Activated T-cell treated with anti-CD3 and anti-CD28 coated beads for 4 hours (primary cell): ENCODE measurements at regions not wholly inside any gene's neighbourhood (a gene's known extent, or its start where the extent isn't known, plus 50 kb on each side); places are given as distances from the start of the nearest gene placed in this dataset.

Experiments used
- DNase-seq: peaks from one replicate; pipeline ENCODE4 v3.0.0-alpha.2; 2020

DNA sequence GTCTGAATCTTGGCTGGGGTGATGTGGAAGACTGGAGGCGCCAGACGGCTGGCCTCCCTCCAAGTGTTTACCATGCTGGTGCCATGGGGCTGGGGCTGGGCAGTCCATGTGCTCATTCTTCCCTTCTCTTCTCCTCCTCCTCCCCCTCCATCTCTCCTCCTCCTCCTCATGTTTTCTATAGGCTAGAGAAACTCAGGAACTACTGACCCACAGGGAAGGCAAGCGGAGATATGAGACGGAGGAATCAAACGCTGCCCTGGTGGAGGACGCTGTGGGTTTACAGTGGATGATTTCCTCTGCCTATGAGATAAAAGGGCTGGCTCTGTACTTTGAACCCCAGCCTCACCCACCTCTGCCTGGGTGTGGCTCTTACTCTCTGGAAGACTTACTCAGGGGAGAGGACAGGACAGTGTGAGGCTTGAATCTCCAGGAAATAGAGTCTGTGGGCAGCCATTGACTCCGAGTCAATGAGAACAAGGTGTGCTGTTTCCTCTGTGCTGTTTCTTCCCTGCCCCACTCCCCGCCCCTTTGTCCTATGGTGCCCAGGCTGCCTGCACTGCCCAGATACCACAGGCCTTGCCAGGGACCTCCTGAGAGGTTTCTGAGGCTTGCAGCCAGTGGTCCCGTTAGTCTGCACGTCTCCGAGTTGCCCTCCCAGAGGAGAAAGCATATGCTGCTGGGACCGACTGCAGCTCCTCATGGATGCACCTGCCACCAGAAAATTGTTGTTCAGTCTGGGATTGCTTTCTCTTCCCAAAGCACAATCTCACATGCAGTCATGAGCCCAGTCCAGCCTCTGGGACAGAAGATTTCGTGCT lies 132.6 kb upstream of the ARHGAP5 start:
- DNase-seq: no peak

DNA sequence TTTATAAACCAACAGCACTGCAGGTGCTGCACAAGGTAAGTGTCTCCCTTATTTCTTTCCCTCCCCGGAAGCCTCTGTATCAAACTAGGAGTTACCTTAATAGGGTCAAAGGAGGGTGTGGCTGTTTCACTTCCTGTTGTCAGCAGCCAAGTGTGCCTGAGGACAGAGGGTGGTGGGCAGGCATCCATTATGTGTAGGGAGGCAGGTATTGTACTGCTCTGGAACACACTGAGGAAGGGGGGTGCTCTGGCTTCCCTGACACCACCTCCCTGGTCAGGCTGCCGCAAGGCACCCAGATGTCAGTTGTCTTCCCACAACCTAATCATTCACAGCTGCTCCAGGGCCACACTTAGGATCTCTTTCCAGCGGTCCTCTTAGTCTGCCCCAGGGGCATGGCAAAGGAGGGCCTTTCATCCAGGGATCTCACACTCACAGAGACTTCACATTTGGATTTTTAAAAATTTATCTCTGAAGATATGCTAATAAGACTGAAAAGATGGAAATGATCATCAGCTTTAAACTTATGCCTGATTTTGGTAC lies 132.0 kb upstream of the ARHGAP5 start:
- no peak for DNase-seq

DNA sequence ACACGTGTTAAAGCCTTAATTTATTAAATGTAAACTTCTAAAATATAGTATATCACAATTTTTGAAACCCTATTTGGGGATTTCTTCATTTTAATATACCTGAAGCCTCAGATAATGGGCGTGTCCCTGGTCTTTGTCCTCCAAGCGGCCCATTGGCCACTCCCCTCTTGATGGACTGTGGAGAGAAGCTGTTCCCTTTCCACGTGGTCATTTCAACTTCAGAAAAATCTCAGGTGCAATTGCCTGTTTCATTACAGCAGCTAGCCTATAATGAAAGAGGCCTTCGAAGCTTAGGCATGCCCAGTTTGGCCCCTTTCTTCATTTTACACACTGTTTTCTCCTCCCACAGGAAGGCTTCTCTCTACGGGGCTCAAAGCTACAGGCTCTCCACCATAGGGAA lies 131.4 kb upstream of the ARHGAP5 start:
- DNase-seq: no peak

DNA sequence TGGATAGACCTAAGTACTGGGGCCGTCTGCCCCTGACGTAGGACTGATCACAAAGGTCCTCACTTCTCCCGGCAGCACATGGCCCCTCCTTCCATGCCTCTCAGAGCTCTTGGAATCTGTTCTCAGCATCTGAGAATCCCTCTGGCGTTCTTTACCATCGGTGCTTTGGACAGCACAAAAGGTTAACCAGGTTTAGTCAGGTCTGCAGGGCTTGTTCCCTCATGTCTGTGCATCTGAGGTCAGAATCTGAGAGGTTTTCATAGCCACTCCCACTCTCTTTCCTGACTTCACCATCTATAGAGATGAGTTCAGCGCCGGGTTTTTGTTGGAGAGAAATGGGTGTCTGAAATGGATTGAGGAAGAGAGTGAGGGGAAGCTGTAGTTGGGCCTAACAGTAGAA lies 130.0 kb upstream of the ARHGAP5 start:
- DNase-seq: no peak

DNA sequence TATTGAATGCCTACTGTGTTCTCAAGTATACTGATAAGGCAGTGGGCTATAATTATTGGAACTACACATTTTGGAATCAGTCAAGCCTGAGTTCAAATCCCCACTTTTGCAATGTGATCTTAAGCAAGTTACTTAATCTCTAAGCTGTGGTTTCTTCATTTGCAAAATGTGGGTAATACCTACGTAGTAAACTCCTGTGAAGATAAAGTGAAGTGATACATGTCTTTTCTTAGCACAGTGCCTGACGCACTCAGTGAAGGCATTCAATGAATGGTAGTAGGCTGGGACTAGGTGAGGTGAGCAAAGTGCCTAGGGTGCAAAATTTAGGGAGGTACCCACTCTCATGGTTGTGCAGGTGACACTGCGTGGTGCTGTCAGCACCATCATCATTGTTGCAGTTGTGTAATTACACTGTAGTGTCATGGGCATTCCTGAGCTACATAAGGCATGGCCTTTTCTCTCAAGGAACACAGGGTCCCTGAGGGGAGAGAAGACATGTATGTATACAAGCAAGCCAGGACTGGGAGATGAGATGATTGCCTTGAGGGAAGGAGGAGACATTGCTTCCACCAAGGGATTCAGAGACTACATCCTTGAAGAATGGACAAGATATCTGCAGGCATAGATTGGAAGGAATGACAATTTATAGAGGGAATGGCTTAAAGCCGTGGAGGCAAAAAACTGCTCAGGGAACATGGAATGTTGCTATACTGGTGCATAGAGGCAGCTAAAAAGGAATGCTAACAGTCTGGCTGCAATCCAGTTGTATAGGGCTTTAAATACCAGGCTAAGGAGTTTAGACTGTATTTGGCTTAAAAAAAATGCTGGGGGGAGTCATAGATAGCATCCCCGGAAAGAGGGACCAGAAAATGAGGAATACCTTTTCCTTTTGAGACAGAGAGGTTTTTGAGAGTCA lies 129.2 kb upstream of the ARHGAP5 start:
- DNase-seq: no peak

DNA sequence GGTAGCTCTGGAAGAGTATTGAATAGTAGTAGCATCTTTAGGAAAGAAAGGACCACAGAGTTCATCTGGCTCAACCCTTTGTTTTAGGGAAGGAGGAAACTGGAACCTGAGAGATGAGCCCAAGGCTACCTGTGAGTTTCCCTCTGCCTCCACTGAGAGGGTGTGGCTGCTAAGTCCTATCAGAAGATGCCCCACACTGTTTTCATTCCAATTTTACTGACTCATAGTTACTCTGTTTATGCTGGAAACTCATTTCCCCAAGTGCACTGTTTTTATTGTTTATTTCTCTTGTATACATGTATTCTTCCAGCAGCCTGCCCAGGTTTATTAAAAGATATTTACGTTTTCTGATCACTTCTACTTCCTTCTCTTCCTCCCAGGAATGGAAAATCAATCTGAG lies 127.4 kb upstream of the ARHGAP5 start:
- no peak for DNase-seq

DNA sequence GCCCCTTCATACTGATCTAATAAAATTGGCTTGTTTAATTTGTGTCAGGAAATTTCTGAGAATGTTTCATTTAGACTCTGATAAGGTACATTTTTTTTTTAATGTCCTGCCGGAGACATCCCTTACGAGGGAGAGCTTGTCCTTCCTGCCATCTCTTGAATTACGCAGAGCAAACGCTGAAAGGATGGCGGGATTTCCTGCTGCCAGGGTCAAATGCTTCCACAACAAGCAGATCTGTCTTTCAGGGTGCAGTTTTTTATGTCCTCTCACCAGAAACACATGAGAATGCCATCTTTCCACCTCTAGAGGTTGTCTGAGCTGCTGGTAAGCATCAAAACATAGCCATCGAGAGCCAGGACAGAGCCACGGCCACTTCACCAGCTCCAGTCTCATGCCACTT lies 126.8 kb upstream of the ARHGAP5 start:
- no peak for DNase-seq

DNA sequence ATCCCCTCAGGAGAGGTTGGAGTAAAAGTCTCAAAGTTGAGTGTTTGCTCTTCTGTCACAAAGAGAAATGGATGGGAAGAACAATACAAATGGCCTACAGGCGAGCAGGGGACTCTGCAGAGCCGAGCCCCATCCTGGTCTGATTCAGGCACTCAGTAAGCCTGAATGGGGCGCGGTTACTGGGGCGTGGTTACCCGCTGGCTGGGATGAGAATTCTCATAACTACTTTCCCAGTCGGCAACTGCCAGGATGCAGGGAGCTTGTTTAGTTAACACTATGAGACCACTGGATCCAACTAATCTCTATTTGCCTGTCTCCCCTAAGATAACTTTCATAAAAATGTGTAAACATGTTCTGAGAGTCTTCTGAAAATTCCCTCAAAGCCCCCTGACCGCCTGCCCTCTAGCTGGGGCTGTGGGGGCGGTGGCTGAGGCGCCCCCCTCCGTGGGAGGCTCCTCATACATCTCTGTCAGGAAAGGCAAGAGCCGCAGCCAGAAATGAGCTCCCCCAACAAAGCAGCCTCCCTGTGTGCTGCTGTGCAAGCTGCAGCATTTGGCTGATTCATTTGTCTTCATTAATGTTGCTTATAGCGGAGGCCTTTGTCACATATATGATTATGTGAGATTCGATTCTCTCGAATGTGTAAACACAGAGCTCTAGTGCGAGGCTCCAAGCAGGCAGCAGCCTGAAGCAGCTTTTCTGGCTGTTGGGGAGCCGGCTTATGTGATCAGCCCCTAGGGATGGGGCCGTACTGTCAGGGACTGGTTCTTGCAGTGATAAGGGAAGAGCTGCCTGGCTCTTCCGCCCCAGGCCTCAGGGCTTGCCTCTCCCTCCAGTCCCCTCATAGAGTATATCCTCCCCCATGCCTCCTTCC lies 126.1 kb upstream of the ARHGAP5 start:
- DNase-seq: no peak

DNA sequence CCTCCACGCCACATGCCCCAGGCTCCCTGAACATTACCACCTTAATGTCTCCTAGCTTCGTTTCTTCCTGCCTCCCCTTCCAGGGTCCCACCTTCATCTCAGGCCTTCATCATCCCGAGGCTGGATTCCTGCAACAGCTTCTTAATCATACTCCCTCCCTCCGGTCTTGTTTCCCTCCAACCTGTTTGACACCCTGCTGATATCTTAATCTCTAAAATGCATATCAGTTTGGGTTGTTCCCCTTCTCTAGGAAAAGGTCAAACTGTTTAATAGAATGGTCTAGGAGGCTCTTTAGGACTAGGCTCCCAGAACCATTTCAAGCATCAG lies 125.5 kb upstream of the ARHGAP5 start:
- DNase-seq: no peak

DNA sequence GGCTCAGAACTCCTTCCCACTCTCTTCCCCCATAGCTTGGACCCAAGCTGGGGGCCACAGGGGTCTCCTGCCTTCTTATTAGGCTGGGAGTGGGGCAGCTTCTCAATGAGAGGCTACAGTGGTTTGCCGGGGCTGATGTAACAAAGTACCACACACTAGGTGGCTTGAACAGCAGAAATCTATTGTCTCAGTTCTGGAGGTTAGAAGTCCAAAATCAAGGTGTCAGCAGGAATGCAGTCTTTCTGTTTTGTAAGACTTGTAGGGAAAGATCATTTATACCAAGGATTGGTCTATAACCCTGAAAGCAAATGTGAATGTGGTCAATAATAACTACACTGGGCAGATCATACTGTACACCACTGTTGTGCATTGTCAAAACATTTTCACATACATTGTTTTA lies 124.5 kb upstream of the ARHGAP5 start:
- no peak for DNase-seq

DNA sequence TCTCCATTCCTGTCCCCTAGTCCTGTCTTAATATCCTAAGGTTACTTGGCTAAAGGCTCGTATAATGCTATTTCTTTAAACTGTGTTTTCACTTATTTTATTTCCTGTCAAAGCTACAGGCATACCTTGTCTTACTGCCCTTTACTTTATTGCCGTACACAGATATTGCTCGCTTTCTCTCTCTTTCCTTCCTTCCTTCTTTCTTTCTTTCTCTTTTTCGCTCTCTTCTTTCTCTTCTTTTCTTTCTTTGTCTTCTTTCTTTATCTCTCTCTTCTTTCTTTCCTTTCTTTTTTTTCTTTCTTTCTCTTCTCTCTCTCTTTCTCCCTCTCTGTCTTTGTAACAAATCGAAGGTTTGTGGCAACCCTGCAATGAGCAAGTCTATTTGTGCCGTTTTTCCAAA lies 123.9 kb upstream of the ARHGAP5 start:
- DNase-seq: no peak

DNA sequence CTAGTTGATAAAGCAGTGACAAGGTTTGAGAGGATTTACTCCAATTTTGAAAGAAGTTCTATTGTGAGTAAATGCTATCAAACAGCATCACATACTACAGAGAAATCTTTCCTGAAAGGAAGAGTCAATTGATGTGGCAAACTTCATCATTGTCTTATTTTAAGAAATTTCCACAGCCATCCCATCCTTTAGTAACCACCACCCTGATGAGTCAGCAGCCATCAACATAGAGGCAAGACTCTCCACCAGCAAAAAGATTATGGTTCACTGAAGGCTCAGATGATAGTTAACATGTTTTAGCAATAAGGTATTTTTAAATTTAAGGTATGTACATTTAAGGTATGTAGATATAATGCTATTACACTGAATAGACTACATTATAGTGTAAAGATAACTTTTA lies 122.1 kb upstream of the ARHGAP5 start:
- DNase-seq: no peak

DNA sequence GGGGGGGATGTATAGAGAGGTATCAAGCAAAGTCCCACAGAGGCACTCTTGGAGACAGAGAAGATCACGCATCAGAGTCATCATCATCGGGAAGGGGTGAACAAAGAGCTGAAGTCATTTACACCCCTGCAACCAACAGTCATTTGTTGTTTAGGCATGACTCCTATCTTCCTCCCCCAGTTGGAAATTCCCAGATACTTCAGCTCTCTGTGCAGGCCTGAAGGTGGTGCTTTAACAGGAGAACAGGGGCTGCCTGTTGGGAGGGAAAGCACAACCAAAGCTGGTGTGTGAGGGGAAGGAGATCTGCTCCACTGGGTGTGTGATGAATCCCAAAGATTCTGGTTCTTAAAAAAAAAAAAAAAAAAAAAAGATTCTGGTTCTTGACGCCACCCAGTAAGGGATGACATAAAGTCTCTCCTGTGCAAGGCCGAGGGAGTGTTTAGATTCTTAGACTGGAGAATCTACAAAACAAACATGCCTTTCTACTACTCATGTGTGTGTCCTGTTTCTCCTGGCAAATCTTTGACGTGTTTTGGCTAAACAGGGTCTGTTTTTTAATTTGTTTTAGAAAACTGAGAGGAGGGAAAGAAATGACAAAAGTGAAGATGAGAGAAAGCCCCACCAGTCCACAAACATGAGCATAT lies 121.0 kb upstream of the ARHGAP5 start:
- no peak for DNase-seq

DNA sequence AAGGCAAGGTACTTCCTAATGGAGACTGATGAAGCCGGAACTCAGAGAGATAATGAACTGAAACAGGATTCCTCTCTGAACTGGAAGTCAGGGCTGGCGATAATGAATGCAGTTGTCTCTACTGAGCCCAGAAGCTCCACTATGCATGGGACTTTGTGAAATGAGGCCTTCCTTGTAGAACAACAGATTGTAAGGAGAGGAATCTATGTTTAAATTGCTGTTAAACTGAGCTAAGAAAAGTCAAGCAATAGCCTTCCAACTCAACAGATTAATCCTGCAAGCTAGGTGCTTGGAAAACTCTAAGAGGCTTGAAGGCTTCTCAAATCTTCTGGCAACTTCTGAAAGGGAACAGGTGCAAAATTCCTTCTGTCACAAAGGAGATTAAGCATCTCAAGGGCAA lies 119.5 kb upstream of the ARHGAP5 start:
- DNase-seq: no peak

DNA sequence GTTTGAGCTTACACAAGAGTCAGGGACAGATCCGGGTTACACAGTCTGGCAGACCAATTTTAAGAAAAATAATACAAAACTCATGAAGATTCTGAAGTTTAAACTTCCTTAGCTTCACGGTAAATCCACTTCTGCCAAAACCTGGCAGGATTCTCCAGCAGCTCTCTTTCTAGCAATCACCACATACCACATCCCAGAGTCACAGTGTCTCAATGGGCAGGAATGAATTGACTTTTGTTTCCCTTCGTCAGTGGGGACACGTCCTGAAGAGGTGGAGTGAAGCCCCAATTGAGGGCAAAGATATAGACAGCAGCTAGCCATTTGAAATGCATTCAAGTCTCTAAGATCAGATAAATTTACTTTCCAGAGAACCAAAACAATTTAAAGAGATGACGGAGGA lies 117.1 kb upstream of the ARHGAP5 start:
- DNase-seq: no peak

DNA sequence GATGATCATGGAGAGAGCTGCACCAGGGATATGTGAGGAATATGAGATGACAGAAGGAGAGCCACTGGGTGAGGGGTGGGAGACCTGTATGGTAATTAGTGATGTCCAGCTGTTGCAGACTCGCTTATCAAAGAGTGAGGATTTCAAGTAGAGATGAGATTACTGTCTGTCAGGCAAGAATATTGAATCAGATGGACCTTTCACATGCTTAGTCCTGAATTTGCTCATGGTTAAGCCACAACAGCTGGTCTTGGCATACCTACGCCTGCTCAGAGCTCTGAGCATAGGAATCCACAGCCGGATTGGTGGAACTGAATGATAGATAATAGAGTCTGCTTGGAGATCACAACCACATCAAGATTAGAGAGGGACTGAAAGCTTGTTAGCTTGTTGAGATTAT lies 115.2 kb upstream of the ARHGAP5 start:
- no peak for DNase-seq

DNA sequence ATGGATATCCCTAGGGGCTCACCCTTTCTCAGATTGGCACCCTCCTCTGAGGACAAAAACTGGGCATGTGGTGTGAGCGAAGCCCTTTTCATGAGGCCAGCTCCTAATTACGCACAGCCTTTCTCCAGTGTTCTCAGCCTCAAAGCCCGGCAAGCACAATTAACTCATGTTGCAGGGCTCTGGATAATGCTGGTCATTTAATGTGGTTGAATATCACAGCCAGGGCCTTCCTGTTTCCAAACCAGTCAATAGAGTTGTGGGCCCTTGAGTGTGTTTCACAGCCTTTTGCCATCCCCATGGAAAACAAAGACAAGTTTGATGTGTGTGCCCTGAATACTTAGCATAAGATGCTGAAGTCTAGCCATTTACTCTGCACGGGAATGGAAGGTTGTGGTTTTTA lies 114.2 kb upstream of the ARHGAP5 start:
- DNase-seq: no peak

DNA sequence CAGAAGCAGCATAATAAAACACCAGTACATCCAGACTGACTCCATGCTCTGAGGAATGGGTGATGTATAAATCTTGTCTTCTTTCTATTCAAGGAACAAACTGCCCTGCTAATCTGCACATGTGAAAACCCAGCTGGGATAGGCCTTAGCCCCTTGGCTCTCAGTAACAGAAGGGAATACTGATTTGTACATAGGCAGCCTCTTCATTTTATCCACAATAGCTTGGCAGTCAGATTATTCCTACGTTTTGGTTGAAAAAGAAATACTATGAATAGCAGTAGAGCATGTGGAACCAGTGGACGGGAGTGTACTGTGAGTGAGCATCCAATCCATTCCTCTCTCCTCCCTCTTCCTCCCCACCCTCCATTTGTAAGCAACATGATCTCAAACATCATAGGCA lies 113.5 kb upstream of the ARHGAP5 start:
- no peak for DNase-seq

DNA sequence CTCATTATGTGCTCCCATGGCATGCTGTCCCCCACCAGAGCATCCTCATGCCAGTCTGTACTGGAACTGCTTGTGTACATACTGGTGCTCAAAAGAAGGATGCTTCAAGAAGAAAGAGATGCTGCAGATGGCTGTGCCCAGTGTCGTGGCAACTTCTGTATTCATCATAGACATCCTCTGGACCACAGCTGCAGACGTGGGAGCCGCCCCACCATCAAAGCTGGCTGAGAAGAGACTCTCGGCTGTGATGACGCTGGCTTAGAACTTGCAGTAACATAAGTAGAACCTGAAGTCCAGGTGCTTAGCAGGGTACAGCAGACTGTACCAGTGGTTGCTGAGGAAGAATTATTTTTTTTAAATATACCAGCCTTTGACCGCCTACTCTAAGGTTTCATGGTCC lies 112.6 kb upstream of the ARHGAP5 start:
- DNase-seq: no peak

DNA sequence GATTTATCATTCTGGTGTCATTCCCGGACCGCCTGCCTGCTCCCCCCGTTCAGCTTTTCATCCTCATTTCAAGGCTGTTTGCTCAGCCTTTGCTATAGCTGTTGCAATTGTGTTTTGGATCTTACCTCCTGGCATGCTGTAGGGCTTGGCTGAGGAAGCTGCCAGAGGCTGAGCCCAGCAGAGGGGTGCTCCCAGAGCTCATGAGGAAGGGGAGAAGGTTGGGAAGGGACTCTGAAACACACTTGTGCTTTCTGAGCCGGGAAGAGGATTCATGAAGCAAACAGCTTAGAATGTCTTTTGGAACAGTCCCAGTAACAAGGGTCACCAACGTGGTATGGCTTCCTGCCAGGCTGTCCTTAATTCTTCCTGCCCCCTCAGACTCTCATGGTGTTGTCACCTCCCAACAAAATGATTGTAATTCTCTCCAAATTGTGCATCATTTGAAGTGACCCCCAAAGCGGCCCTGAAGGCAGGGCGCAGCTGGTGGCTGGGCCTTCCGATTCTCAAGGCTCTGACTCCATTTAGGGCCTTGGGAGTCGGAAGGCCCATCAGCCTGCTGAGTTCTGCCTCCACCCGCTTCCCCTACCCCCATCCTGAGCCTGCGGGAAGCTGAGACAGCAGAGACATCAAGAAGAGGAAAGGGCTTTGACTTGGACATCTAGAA lies 111.9 kb upstream of the ARHGAP5 start:
- DNase-seq: no peak

DNA sequence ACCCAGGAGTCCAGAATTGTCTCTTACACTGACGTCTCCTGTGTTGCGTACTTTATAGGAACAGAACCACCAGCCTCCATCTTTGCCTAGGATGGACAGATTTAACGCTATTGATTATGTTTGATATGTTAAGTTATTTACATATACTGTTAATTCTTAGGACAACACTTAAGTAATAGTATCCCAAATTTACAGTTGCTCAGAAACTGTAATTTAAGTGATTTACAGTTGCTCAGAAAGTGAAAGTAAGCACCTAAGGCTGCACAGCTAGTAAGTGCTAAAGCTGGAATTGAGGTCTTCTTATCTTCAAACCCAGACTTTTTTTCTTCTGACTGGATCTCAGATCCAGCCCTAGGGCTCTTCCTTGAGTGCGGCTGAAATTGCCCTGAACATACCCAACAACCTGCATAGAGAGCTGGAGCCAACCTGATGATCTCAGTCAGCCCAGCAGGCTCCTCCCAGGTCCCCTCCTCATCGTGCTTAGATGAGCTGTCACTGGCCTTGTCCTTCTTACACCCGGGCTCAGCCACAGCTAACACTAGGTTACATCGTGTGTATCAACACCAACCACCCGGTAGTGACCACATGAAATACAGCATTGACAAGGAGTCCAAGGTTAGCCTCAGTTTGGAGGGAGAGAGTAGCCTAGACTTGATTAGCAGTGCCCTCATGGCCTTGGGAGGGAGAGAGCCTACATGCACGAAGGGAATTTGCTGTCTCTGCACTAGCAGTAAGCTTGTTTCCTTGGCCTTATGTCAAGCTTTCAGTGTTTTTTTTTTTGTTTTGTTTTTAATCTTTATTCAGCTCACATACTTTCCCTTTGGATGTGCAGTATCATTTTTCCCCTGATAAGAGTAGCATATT lies 111.1 kb upstream of the ARHGAP5 start:
- DNase-seq: no peak
